T-helper 1 cell treated with Interleukin-12 subunit alpha and Interleukin-12 subunit beta and Interleukin-4 antibody, amounts not matched to agents 30 ng/mL and 1 ng/mL, for 36 hours (primary cell): ENCODE measurements at regions not wholly inside any gene's neighbourhood (a gene's known extent, or its start where the extent isn't known, plus 50 kb on each side); places are given as distances from the start of the nearest gene placed in this dataset.

ENCODE experiments used
- intact Hi-C: fragments of 100-400 bp; cut with micrococcal nuclease; formaldehyde crosslinking; loops from one replicate; pipeline ENCODE4 v1.15.1; 2024

DNA sequence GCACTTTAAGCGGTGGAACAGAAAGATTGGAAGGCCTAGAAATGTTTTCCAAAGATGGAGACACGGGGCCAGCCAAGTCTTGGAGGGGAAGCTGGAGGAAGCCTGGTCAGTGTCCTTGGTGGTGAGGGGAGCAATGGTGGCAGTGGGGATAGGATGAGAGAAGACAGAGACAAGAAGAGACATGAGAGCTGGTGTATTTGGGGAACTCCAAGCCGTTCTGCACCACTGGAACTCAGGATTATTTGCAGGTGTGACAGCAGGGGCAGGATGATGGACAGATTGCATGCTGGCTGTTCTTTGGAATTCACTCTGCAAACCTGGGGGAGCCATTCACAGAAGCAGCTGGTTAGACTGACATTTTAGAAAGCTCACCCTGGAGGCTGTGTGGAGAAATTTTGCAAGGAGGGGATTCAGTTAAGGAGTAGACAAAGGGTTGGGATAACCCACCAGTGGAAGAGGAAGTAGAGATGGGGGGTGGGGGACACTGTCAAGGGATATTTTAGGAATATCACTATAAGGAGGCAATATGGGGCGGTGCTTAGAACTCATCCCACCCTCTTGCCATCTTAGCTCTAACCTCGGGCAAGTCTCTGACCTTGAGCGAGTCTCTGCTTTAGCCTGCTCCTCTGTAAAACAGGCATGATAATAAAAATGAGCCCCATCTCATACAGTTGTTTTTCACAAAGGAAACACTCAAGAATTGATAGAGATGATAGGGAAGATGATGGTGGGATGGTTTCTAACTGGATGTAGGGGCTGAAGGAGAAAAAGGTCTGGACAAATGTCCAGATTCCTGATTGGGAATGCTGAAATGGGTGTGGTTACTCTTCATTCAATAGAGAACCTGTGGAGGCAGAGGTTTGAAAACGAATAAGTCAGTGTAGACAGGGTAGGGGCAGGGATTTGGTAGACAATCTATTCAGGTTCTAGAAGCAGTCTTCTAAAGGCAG, 175.8 kb downstream of the MYCN start:
- intact Hi-C loops, result no loop called here

DNA sequence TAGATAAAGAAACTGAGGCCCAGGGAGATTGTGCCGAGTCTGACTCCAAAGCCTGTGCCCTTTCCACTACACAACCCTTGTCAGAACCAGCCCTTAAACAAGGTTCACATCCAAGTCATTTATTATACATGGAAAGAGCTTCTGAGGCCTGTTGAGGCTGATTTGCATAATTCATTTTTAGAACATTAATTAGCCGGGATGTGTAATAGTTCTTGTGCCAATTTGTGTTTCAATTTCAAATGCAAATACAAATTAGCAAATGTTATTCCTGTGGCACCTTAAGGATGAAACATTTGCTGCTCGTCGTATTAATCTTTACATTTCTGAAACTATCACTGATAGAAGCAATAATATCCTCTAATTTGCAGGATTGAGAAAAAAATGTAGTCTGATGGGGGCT, 174.9 kb downstream of the MYCN start:
- intact Hi-C loops, result no loop called here

GRCh38 chr2:16114836-16115235, 174.5 kb downstream of the MYCN start:
- intact Hi-C loops, result no loop called here

- intact Hi-C loops, result no loop called here
Observed at GRCh38 chr2:16114070-16114469, 173.7 kb downstream of the MYCN start.

- intact Hi-C loops, result no loop called here
Observed at GRCh38 chr2:16113568-16113967, 173.2 kb downstream of the MYCN start.

GRCh38 chr2:16112972-16113560, 172.7 kb downstream of the MYCN start:
- intact Hi-C loops, result no loop called here

DNA sequence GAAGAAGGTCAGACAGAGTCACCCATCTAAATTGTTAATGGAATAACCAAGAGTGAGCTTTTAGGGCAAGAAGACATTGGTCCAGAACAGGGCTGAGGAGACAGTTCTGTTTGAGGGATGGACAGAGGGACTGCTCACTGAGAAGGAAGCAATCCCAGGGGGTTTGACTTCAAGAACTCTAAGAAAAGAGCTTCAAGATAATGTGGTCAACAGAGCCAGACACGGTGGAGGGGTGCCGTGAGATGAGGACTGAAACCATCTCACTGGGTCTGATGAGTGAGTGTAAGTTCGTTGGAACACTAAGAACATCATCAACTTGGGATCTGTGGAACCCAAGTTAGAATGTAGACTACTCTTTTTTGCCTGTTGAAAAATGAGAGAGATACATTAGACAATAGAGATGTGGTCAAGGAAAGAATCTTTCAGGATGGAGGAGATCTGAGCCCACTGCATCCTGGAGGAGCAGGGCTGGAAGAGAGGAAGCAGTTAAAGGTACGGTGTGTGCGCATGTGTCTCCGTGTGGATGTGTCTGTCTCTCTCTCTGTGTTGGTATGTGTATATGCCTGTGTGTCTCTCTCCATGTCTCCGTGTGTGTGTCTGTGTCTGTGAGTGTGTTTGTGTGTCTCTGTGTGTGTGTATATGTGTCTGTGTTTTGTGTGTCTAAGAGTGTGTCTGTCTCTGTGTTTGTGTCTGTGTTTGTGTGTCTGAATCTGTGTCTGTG, 172.1 kb downstream of the MYCN start:
- intact Hi-C loops, result no loop called here

GRCh38 chr2:16111838-16112210, 171.5 kb downstream of the MYCN start:
- intact Hi-C loops, result no loop called here

GRCh38 chr2:16109821-16110310, 169.5 kb downstream of the MYCN start:
- intact Hi-C loops, result no loop called here

- intact Hi-C loops, result no loop called here
Observed at GRCh38 chr2:16109368-16109820, 169.0 kb downstream of the MYCN start.

DNA sequence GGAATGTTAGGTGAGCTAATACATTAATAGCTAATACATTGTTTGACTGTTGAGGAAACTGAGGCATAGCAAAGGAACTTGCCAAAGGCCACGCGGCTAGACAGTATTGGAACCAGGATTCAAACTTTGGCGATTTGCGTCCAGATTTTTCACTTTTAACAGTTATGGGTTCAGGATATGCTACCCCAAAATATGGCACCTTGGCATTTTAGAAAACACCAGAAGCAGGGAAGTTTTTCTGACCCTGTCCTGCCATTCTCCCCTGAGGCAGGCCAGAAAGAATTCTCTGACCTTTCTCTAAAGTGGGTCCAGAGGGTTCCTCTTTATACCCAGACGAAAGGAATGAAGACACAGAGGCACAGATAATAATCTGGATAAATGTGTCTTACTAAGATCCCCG, 166.9 kb downstream of the MYCN start:
- intact Hi-C loops, result no loop called here

DNA sequence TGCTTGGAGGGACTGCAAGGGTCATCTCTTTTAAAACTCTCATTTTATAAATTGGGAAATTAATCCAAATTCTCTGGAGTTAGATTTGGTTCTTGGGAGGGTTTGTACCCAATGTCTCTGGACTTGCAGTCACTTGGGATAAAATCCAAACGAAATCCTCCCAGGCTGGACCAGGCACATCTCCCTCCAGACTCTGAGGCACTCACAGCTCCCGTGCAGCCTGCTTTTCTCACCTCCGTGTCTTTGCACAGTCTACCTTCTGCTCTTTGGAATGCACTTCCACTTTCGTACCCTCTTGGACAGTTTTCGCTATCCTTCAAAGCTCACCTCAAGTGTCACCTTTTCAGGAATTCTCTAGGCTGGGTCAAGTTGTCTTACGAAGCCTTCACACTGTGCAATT, 166.3 kb downstream of the MYCN start:
- intact Hi-C loops, result no loop called here

- intact Hi-C loops, result no loop called here
Observed at GRCh38 chr2:16105669-16106281, 165.4 kb downstream of the MYCN start.

DNA sequence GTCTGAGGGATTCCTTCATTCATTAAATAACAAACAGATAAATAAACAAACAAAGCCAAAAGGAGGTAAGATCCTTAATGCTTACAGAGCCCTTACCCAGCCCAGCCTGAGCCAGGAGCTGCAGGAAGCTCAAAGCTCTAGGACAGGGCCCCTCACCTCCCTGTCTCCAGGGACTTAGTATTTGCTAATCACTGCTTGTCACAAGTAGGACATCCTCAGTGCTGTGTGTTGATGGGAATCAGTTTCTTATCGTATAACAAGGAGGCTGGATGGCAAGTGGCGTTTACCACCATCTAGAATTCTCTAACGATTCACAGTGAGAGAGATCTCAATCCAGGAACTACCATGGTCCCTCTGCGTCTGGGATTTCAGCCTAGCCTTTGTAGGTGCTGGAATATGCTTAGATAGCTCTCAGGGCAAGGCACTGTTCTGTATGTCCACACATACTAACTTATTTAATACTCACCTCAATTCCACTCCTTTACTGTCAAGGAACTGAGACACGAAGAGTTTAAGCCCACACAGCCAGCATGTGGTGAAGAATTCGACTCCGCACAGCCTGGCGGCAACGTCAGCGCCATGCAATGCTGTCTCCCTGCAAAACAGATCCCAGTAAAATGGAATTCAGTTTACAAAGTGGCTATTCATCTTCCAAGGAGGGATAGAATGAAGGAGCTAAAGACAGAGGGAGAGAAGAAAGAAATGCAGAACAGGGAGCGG, 164.8 kb downstream of the MYCN start:
- intact Hi-C loops, result no loop called here

- intact Hi-C loops, result no loop called here
Observed at GRCh38 chr2:16104315-16104948, 164.1 kb downstream of the MYCN start.

DNA sequence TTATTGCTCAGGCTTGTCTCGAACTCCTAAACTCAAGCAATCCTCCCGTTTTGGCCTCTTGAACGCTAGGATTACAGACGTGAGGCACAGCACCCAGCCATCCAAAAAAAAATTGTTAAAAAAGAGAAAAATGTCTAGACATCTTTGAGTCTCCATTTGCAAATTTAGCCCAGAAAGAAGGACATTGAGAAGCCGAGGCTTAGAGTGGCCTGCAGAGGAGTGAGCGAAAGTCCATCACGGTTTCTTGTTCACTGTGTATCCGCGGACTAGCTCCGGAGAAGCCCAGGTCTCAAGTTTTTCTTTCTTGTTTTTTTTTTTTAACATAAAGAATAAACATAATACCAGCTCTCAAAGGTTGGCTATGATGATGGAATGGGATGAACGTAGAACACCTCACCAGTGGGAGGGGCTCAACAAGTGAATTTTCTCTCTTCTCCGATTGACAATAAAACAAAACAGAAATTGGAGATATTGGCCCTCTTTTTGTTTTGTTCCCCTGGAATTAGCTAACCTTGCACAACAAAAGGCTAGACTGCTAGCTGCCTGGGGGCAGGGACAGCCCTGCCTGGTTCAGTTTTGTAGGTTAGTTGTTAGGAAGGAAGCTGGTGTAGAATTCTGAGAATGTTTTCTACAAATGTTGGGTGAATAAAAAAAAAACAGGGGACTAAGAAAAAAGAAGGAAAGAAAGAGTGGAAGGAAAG, 163.4 kb downstream of the MYCN start:
- intact Hi-C loops, result no loop called here

GRCh38 chr2:16102976-16103380, 162.6 kb downstream of the MYCN start:
- intact Hi-C loops, result no loop called here

DNA sequence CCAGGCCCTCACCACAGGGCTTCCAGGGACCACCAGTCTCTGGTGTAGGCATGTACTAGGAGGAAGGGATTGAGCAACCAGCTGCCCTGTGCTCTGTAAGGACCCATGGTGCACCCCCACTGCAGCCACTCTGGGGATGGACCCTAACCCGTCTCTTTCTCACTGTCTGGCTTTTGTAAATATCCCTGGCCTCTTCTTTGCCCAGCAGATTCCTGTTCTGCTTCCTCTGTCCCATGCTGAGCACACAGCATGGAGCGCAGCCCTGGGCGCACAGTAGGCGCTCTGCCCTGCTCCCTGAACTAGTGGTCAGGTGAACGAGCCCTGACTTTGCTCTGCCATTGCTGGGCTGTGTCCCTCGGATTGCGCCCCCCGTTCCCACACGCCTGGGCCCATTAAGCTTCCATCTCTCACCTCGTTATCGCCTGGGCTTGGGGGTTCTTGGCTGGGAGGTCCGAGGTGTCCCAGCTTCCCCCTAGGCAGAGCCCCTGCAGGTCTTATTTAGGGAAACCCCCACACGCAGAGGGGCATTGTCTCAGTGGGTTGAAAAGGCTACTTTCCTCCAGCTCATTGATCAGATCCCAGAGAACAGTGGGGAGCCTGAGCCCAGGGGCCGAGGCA, 162.1 kb downstream of the MYCN start:
- intact Hi-C loops, result no loop called here

GRCh38 chr2:16101196-16101595, 160.8 kb downstream of the MYCN start:
- intact Hi-C loops, result no loop called here
